ENCODE measurements at regions not wholly inside any gene's neighbourhood (a gene's known extent, or its start where the extent isn't known, plus 50 kb on each side); places are given as distances from the start of the nearest gene placed in this dataset.

DNA sequence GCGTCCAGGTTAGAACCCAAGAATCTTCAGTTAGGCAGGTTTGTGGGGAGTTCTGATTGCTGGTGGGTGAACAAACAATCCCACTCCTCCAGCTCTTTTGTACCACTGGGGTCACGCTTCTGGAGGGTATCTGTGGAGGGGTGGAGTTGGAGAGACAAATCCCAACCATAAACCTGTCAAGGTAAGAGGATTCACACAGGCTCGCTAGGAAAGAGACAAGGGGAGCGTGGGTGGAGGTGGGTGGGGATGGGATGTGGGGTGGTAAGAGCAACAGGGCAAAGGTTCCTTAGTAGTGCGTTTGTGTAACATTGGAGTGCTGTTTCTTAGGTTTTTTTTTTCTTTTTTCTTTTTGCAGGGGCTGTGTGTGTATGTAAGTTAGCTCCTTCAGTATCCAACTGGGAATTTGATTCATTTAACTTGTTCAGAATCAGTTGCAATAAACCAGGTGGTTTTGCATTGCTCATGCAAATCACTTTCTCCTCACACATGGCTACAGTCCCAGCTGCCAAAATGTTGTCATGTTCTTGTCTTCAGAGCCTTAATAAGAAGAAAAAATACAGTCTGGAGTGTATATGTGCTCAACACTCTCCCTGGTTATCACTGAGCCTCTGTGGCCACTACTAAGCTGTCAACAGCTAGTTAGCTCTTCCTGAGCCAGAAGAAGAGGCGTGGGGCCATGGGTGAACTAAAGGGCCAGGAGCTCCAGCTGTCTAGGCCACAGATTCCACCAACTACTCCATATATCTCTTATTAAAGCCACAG is 164.0 kb upstream of the RAD23B start:
- no peak for DNase-seq (ENCODE audit: low read depth)

DNA sequence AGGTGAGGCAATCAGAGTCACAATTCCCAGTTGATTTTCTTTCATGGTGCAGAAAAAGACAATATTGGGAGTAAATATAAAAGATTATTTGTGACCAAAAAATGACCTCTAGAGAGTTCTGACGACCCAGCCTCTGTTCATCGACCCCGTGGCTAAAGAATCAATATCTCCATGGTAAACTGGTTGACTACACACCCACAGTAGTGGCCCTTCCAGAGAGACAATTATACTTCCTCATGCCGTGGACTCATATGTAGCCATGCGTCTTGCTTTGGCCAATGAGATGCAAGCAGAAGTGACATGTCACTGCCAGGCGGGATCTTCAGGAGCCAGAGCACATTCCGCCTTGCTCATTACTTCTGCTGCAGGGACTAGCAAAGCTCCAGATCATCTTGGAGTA is 163.3 kb upstream of the RAD23B start:
- DNase-seq (ENCODE audit: low read depth): no peak

DNA sequence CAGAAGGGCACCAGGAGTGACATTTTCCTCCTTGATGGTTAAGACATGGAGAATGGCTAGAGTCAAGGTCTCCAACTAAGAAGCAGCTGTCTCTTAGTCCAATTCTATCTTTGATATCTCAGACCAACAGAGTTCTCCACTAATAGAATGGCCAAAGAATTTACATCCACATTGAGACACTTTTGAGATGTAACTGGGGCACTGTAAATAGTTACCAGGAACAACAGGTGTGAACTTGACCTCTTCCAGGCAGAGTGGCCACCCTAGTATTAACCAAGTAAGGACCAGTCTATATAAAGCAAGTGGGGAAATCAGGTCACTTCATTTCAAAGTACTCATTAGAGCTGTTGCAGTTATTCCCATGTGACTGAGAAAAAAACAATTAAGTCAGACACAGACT is 159.7 kb upstream of the RAD23B start:
- DNase-seq (ENCODE audit: low read depth): no peak

DNA sequence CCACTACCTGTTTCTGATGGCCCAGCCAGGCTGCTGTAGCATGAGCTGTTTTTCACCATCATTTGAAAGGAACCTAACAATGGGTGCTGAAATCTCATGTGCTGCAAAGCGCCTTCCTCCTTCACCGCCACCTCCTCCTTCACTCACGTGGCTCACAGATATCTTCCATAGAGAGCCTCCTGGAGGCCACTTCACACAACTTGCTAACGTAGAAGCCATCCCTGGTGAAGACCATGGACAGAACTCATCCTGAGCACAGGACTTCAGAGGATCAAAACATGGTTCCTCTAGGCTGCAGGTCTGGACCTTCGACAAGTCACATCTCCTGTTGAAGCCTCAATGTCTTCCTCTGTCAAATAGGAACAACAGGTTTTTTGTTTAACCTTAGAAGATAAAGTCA is 155.5 kb upstream of the RAD23B start:
- no peak for DNase-seq (ENCODE audit: low read depth)

DNA sequence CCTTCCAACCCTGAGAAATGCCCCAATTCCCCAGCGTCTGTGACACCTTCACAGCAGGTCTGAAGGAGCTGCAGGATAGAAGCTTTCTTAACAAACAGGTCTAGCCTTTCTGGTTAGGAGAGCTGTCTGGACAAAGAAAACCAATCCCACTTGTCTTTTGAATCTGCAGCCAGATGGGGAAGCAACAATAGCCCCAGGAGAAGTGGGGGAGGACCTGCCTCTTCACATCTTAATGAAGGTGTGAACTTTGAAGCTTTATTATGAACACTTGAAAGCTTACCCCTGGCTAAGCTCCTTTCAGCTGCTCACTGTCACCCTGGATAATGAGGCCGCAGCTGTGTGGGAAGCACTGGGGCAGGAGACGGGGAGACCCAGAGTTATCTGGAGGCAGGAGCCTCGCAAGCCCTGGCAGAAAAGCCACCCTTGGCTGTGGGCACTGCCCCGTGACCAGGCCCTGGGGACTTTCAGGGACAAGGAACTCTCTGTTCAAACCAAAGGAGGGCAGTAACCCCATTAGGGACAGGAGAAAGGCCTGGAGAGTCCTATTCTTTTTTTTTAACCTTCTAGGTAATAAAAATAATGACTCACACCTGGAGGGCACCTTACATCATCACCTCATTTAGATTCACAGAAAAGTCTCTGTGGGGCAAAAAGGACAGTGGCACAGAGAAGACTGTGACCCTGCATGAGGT is 151.8 kb upstream of the RAD23B start:
- no peak for DNase-seq (ENCODE audit: low read depth)

DNA sequence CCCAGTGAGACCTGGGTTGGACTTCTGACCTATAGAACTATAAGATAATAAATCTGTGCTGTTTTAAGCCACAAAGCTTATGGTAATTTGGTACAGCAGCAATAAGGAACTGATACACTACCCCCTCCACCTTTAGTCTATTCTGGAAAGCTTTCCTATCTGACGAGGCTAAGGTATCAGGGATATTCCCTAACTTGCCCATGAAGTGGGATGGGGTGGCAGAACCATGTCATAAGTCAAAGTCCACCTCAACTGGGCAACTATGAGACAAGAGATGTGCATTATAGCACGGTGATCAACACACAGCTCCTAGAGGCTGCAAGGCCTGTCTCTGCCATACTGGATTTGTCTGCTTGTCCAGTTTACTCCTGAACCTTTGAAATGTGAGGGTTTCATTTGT is 146.8 kb upstream of the RAD23B start:
- DNase-seq (ENCODE audit: low read depth): no peak

DNA sequence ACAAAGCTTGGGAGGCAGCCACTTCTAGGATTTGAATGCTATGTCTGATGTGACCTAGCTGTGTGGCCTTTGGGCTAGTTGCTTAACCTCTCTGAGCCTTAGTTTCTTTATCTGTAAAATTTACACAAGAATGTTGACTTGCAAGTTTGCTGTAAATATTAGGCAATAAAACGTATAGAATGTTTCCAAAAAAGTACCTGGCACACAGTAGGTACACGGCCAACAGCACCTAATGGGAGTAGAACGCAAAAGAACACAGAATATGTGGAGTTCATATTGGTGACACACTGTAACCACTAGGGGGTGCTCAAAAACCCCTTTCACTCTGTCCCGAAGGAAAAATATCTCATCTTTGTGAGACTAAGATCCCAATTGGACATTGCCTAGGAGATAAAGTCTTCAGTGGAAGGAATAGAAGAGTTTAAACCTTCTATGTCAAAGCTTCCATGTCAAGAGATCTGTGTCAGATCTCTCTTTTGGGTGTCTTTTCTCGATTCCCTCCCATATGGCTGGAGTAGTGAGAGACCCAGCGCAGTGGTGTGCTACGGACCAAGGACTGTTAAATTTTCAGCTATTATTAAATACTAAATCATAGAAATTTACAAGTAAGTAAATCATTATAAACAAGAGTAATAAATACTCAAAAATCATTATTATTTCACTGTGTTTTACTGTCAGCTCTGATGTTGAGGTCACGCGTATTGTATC is 145.4 kb upstream of the RAD23B start:
- DNase-seq (ENCODE audit: low read depth): no peak

DNA sequence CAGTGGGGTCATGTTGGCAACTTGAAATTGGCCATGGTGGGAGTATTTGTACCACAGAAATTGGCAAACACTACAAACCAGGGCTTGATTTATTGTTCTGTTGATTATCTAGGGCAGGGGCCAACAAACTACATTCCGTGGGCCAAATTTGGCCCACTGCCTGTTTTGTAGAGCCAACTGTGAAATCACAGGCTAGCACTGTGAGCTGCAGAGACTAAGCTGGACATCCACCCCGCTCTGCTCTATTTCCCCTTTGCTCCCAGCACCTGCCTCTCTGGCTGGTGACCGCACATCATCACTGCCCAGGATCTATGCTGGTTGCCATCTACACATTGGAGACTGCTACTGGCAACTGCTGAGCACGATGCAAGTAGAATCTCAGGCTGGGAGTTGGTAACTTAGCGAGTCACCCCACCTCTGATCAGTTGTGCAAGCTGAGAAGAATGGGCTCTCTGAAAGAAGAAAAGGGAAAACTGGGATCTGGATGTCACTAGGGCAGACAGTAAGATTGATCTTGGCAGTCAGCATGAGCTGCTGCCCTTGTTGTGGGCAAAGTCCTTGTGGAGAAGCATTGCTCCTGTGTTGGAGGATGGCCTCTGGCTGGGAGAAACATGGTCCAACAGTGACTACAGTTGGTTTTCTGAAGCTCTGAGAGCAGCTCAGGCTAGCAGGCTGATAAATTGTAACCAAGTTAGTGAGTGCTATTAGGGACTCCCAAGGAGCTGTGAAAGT is 144.7 kb upstream of the RAD23B start:
- no peak for DNase-seq (ENCODE audit: low read depth)

DNA sequence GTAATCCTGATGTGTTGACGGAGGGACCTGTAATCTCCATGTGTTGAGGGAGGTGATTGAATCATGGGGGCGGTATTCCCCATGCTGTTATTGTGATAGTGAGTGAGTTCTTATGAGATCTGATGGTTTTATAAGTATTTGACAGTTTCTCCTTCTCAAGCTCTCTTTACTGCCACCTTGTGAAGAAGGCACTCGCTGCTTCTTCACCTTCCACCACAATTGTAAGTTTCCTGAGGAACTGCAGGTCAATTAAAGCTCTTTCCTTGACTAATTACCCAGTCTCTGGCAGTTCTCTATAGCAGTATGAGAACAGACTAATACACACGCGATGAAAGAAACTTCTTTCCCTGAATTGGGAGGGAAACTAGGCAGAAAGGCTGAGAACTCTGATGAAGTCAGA is 141.1 kb upstream of the RAD23B start:
- no peak for DNase-seq (ENCODE audit: low read depth)

DNA sequence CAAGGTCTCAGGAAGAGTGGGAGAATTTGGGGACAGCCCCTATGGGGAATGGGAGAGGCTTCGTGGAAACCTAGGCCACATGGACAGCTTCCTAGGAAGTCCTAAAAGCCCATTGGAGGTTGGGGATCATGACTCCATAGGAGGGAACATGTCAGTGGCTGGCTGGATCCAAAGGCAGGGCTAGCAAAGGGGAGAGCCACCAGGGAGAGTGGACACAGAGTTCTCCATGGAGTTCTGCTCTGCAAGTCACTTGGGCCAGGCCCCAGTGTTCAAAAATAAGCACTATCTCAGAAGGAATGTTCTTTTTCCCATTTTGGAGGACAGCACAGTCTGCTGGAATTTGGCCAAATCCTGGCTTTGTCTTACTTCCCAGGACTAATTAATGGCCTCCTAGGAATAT is 140.6 kb upstream of the RAD23B start:
- DNase-seq (ENCODE audit: low read depth): no peak

DNA sequence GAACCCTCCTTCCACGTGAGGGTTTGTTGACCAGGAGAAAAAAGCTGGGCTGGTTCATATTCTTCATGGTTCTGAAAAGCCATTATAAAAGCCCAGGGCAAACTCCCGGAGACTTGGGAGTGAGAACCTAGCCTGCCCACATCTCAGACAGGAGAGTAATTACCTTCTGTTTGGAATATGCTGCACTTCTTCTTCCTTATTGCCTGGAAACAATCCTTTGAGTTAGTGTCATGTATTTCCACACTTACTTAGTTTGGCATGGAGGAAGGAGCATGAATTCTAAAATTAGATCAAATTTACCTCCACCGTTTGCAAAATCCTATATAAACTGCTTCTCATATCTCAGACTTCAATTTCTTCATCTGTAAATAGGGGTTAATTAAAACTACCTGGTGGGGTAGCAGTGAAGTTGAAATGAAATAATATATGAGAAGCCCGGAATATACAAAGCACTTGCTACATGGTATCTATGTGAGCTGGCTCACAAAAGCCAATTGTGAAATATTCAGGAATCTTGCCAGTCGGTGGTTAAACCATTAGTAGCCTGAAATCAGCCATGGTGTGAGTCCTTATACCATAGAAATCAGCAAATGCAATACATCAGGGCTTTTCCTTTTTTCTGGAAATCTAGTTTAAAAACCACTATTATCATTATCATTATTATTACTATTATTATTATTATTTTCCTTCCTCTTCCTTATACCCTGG is 140.0 kb upstream of the RAD23B start:
- DNase-seq (ENCODE audit: low read depth): no peak

DNA sequence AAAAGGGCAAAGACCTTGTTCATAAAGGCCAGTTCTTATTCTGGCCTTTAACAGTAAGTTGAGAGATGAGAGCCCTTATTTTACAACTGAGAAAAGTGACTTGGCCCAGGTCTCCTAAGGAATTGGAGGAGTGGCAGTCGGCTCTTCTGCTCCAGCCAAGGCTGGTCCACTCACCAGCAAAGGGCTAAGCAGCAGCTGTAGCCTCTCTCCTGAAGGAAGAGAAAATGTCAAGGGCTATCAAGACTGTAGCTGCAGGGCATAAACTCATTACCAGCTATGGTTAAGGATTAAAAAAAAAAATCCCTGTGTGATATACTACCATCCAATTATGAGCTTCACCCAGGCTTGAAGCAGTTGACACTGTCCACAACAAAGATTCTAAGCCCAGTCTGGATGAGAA is 138.6 kb upstream of the RAD23B start:
- no peak for DNase-seq (ENCODE audit: low read depth)

DNA sequence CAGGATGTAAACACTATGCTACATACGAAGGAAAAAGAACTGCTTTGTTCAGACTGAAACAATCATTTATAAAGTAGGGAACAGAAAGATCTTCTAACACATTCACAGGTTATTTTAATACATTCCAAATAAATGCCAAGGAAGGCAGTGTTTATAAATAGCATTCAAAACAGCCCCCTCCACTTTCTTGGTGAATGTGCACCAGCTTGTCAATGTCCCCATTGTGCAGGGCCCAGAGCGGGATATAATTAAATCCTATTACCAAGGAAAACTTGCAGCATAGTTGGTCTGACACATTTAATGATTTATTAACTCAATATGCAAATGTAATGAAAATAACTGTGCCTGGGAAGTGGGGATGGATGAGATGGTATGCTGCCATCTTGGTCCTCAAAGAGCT is 135.9 kb upstream of the RAD23B start:
- no peak for DNase-seq (ENCODE audit: low read depth)

DNA sequence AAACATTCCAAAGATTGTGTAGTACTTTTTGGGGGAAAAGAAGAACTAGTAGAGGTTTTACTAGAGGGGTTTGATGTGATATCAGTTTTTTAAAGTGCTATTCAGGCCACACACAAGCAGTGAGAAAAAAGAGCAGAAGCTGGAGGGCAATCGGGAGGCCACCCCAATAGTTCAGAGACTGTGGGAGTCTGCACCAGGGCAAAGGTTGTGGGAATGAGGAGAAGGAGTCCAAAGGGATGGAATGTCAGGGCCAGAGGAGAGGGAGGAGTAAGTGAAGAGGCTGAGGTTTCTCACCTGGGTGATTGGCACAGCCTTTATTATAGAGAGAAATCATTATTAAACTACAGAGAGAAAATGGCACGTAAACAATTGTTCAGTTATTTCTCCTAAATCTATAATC is 134.9 kb upstream of the RAD23B start:
- DNase-seq (ENCODE audit: low read depth): no peak

DNA sequence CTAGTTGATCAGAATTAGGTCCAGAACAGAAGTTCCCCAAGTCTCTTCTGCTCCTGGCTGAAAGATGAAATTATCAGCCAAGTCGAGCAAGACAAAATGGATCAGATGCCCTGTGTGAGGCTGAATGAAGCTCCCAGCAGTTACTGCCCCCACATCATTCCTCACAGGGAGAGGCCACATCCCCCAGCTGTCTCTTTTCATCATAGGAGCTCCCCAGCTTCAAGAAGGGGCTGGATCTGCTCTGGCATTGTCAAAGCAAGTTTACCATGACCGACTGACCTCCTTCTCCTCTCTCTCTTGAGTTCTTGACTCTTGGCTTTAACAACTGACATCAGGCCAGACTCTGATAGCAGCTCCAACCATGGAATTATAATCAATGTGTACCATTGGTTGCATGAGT is 133.3 kb upstream of the RAD23B start:
- no peak for DNase-seq (ENCODE audit: low read depth)

DNA sequence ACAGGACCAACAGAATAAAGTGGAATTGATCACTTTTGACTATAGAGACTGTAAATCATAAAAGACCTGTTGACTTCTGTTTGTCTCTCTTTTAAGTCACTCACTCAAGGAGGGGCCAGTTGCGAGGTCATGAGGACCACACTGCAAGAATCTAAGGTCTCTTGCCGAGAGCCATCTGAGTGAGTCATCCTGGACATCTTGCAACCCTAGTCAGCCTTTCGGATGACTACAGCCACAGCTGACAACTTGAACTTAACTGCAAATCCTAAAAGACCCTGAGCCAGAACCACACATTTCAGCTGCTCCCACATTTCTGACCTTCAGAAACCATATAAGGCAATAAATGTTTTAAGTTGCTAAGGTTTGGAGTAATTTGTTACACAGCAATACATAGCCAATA is 129.7 kb upstream of the RAD23B start:
- no peak for DNase-seq (ENCODE audit: low read depth)

DNA sequence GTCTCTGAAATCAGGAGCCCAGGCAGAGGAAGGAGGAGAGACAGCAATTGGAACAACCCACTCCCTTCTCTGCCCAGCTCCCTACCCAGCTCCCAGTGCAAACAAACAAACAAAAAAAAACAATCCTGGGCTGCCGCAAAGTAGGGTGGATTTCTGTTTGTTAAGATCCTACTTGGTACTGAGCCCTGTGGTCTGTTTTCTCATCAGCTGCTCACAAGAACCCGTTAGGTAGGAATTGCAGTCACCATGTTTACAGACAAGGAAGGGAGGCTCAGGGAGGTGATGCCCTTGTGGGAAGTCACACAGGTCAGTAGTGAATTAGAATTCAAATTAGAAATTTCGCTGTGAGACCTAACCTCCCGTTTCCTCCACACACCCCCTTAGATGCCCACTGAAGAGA is 128.8 kb upstream of the RAD23B start:
- no peak for DNase-seq (ENCODE audit: low read depth)

DNA sequence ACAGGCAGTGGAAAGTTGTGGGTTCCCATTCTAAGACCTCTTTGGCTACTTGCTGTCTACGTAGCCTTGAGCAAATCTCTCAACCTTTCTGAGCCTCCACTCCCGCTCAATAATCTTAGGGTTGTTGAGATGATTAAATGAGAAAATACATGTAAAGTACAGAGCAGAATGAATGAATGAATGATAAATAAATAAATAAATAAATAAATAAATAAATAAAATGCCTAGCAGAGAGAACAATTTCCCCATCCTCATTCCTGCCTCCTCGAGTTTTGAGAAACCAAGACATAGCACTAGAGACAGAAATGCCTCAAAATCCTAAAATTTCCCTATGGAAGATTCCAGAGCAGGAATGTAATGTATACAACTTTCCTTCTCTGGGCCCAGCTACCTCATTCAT is 128.3 kb upstream of the RAD23B start:
- DNase-seq (ENCODE audit: low read depth): no peak

DNA sequence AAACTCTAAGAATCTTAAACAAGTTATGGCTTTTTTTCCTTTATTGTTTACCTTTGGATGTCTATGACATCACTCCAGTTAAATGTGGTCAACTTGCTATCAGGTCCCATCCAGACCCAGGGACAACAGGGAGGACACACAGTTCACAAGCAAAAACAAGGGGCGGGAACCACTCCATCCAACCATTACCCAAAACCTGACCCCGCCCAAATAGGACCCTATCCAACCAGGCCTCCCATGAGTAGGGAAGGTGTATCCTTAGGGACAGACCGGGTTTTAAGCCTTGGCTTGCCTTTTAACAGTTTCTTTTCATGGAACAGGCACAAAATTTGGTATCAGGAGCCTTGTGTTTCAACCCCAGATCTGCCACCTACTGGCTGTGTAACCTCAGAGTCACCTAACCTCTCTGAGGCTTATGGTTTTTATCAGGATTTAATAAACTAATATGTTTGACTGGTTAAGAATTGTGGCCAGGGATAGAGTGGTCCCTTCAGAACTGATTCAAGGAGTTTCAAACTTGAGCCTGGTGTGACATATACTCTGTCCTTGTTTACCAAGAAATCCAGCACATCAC is 127.7 kb upstream of the RAD23B start:
- DNase-seq (ENCODE audit: low read depth): no peak

DNA sequence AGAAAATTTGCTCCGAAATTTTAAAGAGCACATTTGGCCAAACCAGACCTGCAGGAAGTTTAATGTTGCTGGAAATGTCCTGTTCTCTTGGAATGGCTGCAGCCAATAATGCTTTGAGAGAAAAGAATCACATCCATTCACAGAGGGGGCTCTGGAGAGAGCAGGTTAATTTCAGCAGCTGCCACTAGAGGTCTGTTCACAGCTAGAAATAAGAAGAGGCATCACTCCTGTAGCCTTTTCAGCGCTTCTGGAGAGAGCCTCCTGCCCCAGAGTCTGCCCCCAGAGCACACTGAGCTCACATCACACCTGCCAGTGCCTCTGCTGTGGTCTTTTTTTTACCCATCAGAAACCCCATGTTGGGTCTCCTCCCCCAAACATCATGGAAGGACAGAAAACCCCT is 124.8 kb upstream of the RAD23B start:
- no peak for DNase-seq (ENCODE audit: low read depth)

DNA sequence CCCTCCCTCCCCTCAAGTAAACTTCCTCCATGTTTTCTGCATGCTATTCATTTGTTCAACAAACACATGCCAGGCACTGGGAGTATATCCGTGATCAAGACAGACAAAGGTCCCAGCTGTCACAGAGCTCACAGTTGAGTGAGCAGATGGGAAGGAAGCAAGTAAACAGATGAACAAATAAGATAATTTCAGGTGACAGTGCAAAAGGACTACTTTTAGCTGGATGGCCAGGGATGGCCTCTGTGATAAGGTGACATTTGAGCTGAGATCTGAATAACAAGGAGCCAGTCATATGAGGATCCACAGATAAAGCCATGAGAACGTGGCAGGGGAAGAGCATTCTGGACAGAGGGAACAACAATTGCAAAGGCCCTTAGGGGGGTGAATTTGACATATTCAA is 121.7 kb upstream of the RAD23B start:
- no peak for DNase-seq (ENCODE audit: low read depth)

DNA sequence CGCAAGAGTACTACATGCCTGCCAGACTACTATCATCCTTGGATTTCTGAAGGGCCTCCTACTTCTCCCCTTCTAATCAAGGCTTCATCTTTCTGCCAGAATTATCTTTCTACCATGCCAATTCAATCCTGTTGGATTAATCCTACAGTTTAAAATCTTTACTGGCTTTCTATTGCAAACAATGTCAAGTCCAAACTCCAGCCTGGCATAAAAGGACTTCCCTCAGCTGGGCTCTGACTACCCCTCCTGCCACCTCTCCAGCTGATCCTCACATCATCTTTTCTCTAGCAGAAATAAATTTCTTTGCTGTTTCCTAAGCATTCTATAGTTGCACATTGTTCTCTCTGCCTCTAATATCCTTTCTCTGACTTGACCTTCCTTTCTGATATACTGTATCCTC is 119.7 kb upstream of the RAD23B start:
- no peak for DNase-seq (ENCODE audit: low read depth)

All from stimulated activated CD8-positive, alpha-beta memory T cell treated with anti-CD3 and anti-CD28 coated beads, Interleukin-12 subunit alpha, Interleukin-12 subunit beta, amount 100 ng/mL, for 1 hour (primary cell).